Stromal cell of bone marrow (primary cell): ENCODE measurements at regions not wholly inside any gene's neighbourhood (a gene's known extent, or its start where the extent isn't known, plus 50 kb on each side); places are given as distances from the start of the nearest gene placed in this dataset.

Experiments used
- DNase-seq: peaks from one replicate; pipeline ENCODE4 v3.0.0-alpha.2; 2012; ENCODE audit warnings: low read depth

DNA sequence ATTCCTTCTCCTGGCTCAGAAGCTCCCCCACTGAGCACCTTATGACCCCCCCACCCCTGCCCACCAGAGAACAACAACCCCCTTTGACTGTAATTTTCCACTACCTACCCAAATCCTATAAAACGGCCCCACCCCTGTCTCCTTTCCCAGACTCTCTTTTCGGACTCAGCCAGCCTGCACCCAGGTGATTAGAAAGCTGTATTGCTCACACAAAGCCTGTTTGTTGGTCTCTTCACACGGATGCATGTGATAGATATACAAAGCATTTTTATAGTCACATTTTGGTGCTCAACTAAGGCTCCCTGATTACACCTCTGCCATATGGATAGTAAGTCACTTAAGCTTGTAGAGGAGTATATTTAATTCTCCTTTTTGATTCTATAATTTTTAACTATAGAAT, 985.8 kb downstream of the REEP3 start:
- DNase-seq: no peak

DNA sequence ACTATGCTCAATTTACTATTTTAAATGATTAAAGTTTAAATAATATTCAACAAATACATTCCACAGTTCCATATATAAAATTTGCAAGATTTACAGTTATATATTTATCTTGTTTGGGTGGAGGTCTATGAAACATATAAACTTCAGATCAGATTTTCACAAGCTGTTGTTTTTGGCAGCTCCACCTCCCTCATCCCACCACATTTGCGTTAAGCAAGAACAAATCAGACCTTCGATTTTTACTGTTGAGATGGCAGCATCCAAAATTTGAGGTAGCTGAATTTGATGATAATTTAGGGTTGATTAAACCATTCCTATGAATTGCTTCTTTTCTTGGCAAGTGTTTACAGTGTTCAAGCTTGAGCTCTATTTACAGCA, 986.4 kb downstream of the REEP3 start:
- DNase-seq: no peak

DNA sequence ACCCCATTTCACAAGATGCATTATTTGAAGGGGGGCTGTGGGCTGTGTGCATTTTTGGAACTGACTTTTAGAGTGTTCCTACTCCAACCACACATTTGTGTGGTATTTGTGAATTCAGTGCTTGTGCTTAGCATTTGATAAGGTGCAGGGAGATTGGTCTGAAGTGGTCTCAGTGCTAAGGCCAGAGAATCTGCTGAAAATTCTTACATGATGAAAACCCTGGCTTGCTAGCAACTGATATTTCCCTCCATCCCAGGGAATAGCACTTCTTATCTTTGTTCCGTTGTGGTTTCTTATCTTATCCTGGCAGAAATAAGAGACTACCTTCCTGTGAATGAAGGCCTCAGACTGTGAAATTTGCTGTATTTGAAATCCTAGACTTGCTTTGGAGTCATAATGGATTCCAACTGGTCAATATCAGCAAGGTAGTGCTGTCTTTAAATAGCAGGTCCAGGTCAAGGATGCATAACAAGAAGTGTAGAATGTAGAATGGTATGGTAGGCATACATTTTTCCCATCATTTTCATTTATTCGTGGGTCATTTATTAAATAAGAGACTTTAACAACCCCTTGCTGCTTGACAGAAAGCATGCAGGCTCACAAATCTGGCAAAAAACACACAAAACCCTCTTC, 986.9 kb downstream of the REEP3 start:
- DNase-seq: no peak

DNA sequence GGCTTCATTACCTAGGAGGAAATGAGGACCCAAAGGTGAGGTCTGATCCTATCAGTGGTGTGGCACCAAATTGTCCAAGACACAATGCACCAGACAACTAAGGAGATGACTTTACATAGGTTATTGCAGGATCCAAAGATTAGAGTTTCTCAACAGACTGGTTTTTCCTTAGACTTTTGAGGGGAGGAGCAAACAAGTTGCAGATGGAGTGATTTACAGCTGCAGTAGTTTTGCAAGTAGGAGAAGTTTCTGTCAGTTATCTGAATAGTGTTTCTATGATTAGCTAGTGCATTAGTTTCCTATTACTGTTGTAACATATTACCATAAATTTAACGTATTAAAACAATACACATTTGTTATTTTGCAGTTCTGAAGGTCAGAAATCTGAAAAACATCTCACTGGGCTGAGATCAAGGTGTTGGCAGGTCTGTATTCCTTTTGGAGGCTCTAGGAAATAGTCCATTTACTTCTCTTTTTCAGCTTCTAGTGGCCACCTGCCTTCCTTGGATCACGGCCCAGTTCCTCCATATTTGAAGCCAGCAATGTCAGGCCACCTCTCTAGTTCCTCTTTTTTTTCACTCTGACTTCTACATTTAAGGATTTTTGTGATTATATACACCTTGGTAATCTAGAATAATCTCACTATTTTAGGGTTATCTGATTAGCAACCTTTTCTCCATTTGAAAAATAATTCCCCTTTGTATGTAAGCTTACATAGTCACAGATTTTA, 994.9 kb downstream of the REEP3 start:
- no peak for DNase-seq

DNA sequence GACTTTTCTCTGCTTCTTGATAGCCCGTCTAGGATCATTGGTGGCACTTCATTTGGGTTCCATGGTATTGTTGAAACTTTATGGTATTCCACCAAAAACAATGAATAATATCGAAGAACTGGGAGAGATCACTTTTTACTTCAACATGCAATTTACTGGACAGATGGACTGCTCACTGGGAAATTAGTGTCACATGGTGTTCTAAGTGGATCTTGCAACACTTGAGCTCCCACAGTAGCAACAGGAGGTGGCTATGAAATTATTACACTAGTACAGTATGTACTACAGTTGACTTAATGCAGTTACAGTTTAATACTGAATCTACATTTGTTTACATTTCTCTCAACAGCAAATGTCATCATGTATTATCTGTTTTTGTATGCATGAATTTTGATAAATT, 997.3 kb downstream of the REEP3 start:
- DNase-seq: no peak

DNA sequence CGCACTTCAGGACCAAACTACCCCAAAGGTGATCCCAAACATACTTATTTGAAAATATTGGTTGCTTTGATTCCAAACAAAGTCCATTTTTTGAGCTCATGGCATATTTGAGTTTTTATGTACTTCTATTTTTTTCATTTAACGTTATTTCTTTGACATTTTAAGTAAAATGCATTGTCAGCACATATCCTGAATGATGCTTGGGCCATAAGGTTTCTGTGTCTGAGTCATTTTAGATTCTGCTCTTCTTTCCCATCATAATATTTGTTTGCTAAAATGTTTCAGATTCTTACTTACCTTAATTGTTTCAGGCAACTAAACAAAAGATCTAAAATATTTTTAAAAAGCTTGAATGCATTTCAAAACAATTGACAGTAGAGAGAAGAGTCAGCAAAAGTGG, 998.2 kb downstream of the REEP3 start:
- no peak for DNase-seq

DNA sequence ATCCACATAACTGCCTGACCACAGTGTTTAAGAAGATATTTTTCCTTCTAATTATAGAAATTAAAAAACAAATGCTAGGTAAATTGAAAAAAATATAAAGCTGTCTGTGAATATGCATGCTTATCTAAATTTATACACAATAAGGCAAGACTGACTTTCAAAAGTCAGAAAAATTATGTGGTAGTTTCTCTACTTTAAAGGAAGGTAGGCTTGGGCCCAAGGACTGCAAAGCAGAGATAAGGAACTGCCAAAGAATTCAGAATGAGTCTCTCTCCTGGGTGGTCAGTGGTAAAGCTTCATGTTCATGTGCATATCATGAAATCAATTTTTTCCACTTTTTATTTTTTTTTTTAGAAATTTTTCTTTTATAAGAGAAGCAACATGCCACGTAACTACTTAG, 998.6 kb downstream of the REEP3 start:
- no peak for DNase-seq

DNA sequence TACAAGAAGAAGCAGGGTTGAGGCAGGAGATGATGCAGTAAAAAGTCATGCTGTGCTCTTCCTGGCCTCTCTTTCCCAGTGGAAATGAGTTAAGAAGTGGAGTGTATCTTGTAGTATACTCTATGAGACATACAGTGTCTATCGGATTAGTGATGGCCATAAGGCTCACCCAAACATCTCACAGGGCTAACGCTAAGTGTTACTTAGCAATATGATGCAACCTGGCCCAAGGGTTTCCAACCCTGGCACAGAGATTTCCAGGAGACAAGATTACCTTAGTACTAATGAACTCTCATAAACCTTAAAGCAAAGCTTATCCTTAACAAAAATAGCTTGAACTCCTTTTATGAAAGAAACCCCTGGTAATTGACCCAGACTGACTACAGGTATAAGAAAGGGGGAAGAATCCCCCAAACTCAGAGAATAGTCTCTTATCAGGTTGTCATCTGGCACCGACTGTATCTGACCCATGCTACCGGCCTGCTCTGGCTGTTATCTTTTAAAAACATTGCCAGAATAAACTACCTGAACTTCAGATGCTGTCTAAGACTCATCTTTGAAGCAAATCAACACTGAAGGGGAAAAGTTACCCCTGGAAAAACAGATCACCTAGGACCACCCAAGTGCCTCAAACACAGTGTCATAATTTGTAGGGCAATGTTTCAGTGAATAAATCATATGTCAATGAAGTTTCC, 1002.0 kb downstream of the REEP3 start:
- DNase-seq: no peak

DNA sequence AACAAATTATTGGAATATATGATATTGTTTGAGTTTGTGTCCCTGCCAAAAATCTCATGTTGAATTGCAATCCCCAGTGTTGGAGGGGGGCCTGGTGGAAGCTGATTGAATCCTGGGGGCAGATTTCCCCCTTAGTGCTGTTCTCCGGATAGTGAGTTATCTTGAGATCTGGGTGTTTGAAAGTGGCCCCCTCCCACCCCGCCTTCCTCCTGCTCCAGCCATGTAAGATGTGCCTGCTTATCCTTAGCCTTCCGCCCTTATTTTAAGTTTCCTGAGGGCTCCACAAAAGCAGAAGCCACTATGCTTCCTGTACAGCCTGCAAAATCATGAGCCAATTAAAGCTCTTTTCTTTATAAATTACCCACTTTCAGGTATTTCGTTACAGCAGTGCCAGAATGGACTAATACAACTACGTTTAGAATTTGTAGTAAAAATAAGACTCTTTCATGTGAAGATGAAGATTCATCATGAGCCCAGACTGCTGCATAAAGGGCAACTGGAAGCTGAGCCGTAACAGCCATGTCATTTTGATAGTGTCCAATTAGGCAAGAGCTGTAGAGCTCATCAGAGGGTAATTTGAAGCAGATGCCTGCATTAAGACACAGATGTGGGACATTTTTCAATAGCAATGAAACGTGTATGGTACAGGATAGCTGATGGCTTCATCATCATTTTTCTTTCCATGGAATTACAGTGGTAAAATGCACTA, 1007.2 kb downstream of the REEP3 start:
- no peak for DNase-seq

DNA sequence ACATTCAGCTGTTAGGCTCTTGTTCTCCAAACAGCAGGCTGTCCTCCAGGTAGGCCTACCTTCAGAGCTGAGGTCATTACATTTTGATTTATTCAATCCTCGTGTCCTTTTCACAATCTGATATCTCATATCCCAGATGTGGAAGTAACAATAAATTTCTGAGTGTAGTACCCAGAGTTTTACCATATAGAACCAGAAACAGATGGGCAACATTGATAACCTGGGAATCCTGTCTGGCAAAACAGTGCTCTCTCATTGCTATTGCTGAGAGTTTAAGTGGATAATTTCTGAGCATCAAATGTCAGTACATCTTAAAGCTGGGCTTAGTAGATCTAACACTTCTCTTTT, 1007.8 kb downstream of the REEP3 start:
- DNase-seq: no peak

DNA sequence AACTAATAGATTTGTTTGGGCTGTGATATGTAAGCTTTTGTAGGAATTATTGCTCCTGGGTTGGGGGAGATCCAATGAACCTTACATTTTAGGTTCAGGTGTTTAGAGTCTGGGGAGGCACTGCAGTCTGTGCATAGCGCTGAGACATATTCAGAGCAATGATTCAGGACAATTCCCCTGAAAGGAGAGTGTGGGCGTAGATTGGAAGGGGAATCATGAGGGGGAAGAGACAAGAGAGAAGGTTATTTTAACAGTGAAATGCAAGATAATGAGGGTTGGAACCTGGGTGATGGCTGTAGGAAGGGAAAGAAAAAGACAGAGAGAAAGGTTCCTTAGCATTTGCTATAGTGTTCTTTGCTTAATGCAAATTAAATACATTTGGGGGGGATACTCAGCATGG, 1013.4 kb downstream of the REEP3 start:
- no peak for DNase-seq

DNA sequence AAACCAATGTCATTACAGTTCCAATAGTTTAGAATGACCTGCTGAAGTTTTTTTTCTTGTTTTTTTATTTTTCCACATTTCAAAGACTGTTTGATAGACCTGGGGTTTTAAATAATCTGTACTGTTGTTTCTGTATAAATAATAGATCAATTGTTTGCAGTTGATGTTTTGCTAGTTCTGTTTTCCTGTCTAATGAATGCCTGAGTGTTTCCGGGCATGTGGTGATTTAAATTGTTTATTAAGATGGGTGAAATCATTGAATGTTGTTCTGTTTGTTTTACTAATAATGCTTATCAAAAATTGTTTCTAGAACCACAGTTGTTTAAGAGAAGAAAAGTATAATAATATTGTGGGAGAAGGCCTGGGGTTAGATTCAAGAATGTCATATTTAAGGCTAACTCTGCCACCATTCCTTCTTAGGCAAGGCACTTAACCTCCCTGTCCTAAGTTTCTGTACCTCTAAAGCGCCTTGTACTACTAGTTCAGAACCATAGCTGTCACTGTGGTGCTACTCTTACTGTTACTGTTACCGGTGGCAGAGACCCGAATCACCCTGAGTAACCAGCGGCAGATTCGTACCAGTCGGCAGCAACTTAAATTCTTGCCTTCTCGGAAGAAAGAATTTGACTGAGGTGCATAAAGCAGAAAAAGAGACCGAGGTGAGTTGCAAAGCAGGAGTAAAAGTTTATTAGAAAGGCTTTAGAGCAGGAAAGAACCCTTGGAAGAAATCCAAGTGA, 1014.1 kb downstream of the REEP3 start:
- no peak for DNase-seq

DNA sequence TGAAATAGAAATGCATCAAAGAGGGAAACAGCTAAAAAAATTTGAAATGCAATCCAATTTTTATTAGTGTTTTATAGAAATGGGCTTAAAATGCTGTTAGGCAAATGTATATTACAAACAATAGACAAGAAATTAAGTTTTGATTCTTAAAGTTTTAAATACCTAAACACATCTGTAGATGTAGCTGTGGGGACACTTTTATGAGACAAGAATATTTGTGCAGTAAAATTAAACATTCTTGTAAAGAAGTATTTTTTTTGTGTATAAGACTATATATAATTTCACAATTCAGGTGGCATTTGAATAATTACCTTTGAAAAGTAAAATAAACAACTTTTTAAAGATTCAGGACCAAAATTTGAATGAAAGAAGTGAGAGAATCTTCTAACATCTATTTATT, 1015.9 kb downstream of the REEP3 start:
- no peak for DNase-seq

DNA sequence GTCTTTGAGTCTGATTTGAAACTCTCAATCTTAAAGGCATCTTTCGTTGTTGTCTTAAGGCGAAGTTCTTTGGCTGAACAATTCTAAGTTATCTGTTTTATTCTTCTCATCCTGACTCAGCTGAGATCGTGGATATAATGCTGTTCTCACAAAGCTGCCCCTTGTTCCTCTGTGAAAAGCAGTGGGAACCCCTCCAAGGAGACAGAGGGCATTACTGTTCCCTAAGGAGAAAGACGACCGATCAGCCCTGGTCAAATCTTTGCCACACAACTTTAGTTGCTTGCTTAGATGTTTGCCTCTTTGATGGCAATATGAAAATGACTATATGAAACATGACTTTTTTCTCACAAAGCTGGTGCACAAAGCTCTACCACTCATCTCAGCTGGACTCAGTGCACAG, 1016.7 kb downstream of the REEP3 start:
- DNase-seq: no peak

DNA sequence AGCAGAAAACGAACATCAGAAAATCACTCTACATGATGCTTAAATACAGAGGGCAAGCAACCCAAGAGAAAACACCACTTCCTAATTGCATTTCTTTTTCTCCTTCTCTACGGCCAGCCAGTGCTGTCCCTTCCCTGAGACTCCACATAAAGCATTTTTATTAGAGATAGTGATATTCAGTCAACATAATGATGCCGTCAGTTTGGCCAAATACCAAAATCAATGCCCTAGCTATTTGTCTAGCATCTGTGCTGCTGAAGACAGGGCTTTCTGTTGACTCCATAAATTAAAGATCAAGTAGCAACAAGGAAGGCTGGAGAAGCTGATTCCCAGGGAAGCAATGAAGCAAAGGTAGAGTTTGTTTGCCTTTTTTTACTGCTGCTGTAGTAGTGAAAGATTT, 1024.9 kb downstream of the REEP3 start:
- DNase-seq: no peak

DNA sequence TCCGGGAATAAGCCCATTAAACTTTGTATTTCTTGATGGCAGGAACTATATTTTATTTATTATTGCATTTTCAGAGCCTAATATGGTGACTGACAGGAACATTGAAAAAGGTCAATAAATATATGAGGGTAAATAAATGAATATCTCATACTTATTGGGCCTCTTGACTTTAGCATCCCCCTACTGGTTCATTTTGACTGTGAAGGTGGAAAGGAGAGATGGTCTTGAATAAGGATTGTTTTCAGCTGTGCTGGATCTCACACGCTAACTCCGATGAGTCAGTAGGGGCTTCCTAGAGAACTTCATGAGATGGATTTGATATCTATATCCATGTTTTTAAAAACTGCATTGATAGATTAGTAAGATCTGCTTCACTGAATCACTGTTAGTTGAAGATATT, 1026.0 kb downstream of the REEP3 start:
- no peak for DNase-seq

DNA sequence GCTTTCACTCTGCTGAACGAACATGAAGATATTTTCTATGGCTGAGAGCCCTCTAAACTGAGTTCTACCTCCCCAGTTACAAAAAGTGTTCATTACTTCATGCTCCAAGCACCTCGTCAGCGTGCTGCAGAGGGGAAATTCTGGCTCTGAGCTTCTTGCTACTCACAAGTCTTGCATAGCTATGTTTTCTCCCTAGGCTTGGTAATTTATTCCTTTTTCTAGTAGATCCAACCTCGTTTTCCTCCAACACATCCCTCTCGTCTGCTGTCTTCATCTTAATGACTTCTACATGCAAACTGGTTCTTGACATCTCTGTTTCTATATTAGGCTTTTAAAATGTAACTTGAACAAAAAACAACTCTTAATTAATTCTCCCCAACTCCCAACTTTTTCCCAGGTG, 1034.5 kb downstream of the REEP3 start:
- DNase-seq: no peak

DNA sequence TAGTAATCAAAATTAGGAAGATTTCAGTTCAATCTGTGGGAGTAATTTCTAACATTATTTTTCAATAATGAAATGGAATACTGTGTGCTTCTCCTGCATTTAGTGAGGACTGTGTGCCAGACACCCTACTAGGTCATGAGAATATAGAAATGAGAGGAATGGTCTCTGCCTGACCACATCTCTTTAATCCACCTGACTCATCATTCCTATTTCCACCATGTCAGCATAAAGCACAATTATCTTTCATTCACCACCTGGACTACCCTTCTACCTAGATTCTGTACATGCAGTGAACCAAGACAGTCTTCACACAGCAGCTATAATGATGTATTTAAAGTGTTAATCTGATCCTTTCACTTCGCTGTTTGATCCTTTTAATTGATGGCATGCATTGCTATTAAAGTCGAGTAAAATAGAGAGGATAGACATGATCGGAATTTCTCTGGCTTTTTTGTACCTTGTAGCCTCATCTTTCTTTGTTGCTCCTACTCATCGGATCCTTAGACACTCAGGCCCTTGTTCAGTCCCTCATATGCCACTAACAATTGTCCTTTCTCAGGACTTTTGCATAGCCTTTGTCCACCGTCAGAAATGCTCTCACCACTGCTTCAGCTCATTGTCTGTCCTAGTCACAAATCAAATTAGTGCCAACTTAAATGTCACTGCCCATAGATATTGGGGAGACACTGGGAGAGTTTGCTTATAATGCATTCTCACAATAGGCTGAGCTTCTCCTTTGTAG, 1037.1 kb downstream of the REEP3 start:
- DNase-seq: no peak

DNA sequence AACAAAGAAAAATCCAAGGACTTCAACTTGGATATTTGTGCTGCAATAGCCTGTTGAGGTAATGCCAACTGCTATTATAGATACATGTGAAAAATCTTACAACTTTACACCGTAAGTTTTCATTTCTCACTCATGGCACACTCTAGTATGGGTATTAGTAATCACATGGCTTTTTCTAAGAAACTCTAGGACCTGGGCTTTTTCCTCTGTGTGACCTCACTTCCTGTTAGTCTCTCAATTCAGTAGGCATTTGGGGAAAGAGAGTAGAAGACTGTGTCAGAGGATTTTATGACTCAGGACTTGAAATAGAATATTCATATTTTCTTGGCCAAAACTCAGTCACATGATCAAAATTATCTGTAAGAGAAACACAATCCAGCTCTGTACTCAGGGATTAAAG, 1049.9 kb downstream of the REEP3 start:
- DNase-seq: no peak

DNA sequence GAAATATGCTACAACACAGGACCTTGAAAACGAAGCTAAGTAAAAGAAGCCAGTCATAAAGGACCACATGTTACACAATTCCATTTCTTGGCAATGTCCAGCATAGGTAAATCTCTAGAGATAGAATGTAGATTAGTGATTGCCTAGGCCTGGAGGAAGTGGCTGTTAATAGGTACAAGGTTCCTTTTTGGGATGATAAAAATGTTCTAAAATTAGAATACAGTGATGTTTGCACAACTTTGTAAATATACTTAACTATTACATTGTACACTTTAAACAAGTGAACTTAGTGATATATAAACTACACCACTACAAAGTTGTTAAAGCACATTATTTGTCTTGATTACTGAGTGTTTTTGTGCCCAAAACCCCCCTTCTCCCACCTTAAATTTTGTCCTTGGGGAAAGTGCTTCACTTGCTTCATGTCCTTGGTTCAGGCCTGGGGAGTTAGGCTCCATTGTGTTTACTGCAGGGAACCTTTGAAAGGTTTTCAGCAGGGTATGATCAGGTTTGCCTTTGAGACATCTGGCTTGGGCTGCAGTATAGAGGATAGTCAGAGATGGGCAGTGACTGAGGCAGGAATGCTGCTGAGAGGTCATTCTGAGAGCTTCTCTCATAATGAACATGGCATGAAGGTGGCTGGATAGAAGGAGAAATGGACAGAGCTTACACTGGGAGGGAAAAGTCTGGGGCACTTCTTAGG, 1052.6 kb downstream of the REEP3 start:
- no peak for DNase-seq

DNA sequence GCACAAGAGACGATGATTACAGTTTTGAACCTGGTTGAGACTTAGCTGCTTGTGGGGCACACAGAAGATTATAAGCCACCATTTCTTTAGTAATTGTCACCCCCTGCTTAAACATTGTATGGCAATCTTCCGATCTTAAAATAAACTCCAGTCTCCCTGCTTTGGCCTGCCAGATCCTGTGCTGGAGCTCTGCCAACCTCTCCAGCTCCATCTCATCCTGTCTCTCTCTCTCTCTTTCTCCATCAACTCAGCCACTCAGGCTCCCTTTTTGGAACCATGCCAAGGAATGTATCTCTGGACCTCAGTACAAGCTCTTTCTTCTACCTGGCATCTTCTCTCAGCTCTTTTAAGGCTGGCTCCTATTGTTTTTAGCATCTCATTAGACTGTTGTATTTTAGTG, 1053.2 kb downstream of the REEP3 start:
- DNase-seq: no peak
